ENCODE measurements at regions not wholly inside any gene's neighbourhood (a gene's known extent, or its start where the extent isn't known, plus 50 kb on each side); places are given as distances from the start of the nearest gene placed in this dataset.
A peak's percentile ranks its signal among the peaks of the same experiment; 100 is the strongest.
"Not testable (repeated sequence)": the region's sequence is repeated elsewhere in the genome, so short reads cannot be mapped to it uniquely, and the experiment has no call there.

GRCh38 chr6:82118150-82118562, 129.4 kb downstream of the IBTK start:
- DNase-seq, result no peak

GRCh38 chr6:82114748-82115147, 132.8 kb downstream of the IBTK start:
- no peak for DNase-seq

- no peak for DNase-seq
Measured at GRCh38 chr6:82113231-82113630, 134.3 kb downstream of the IBTK start.

- no peak for DNase-seq
Measured at GRCh38 chr6:82111818-82112217, 135.7 kb downstream of the IBTK start.

- DNase-seq, result no peak
Measured at GRCh38 chr6:82111114-82111513, 136.4 kb downstream of the IBTK start.

GRCh38 chr6:82103171-82103570, 144.4 kb downstream of the IBTK start:
- DNase-seq, result not testable (repeated sequence)

- not testable (repeated sequence) for DNase-seq
Measured at GRCh38 chr6:82101374-82102114, 146.0 kb downstream of the IBTK start.

- not testable (repeated sequence) for DNase-seq
Measured at GRCh38 chr6:82100763-82101162, 146.8 kb downstream of the IBTK start.

GRCh38 chr6:82097676-82098075, 149.9 kb downstream of the IBTK start:
- DNase-seq, result no peak

- DNase-seq, result no peak
Measured at GRCh38 chr6:82095091-82095490, 152.5 kb downstream of the IBTK start.

GRCh38 chr6:82094166-82094806, 153.3 kb downstream of the IBTK start:
- no peak for DNase-seq

GRCh38 chr6:82088978-82089771, 158.4 kb downstream of the IBTK start:
- DNase-seq, result peak in 1 of 2 experiments; percentile 45

GRCh38 chr6:82086944-82087343, 160.6 kb downstream of the IBTK start:
- DNase-seq, result no peak

GRCh38 chr6:82085701-82086100, 161.8 kb downstream of the IBTK start:
- DNase-seq, result no peak

GRCh38 chr6:82084324-82084920, 163.1 kb downstream of the IBTK start:
- DNase-seq, result no peak

- no peak for DNase-seq
Measured at GRCh38 chr6:82083646-82084045, 163.9 kb downstream of the IBTK start.

- DNase-seq, result peak in 1 of 2 experiments; percentile 16
Measured at GRCh38 chr6:82080767-82081166, 166.8 kb downstream of the IBTK start.

GRCh38 chr6:82078286-82078908, 169.1 kb downstream of the IBTK start:
- no peak for DNase-seq

GRCh38 chr6:82076916-82077315, 170.6 kb downstream of the IBTK start:
- no peak for DNase-seq

- DNase-seq, result no peak
Measured at GRCh38 chr6:82074556-82074955, 173.0 kb downstream of the IBTK start.

GRCh38 chr6:82073484-82073883, 174.1 kb downstream of the IBTK start:
- peak; percentile 5 to 53 for DNase-seq

GRCh38 chr6:82072751-82073150, 174.8 kb downstream of the IBTK start:
- DNase-seq, result no peak

- DNase-seq, result peak; percentile 46 to 77
Measured at GRCh38 chr6:82072121-82072521, 175.4 kb downstream of the IBTK start.
